PC-3 (cell line): ENCODE measurements at regions not wholly inside any gene's neighbourhood (a gene's known extent, or its start where the extent isn't known, plus 50 kb on each side); places are given as distances from the start of the nearest gene placed in this dataset.
A peak's percentile ranks its signal among the peaks of the same experiment; 100 is the strongest.

ENCODE experiments used
- ATAC-seq: fragments of 200-7000 bp; cut with Tn5 transposase; 2 replicates; pipeline ENCODE4 v1.9.1; 2020; ENCODE audit warnings: mild to moderate bottlenecking, moderate library complexity
- BruUV-seq: library from RNA; stranded (reverse); fragments of 400-500 nt; replicated peaks from 2 replicates; lab custom pipeline; 2021; lab: Mats Ljungman, UMichigan
- CTCF ChIA-PET: fragments of 300-600 bp; sonication (Branson Sonifier 250); formaldehyde crosslinking; loops from one replicate; lab custom pipeline; 2022; ENCODE audit warnings: antibody characterized with exemption; lab: Charles Lee
- POLR2A ChIA-PET: fragments of 300-600 bp; sonication (Branson Sonifier 250); formaldehyde crosslinking; loops from one replicate; lab custom pipeline; 2022; ENCODE audit warnings: antibody characterized with exemption; ENCODE audit not compliant: unreplicated experiment; lab: Charles Lee
- DNase-seq: peaks from one replicate; pipeline ENCODE4 v3.0.0-alpha.2; 2015
- H2AFZ ChIP-seq: fragments of 300-600 bp; sonication (generic); 2 replicates; pipeline ENCODE4 v1.6.0; 2016; ENCODE audit warnings: antibody characterized with exemption, low read length
- H3F3A ChIP-seq: fragments of 300-600 bp; sonication (generic); one replicate; pipeline ENCODE4 v1.6.0; 2017; ENCODE audit warnings: antibody characterized with exemption, low read length, control low read depth, mild to moderate bottlenecking; ENCODE audit not compliant: unreplicated experiment
- H3K27ac ChIP-seq: fragments of 300-600 bp; sonication (generic); 2 replicates; pipeline ENCODE4 v1.5.1; 2016; ENCODE audit warnings: mild to moderate bottlenecking, low read length
- H3K27me3 ChIP-seq: fragments of 300-600 bp; sonication (generic); 2 replicates; pipeline ENCODE4 v1.6.1; 2016; ENCODE audit warnings: low read length, mixed read lengths
- H3K36me3 ChIP-seq: fragments of 300-600 bp; sonication (generic); 2 replicates; pipeline ENCODE4 v1.6.1; 2016; ENCODE audit warnings: low read depth, mixed run types, low read length, mixed read lengths
- H3K4me1 ChIP-seq: fragments of 300-600 bp; sonication (generic); 2 replicates; pipeline ENCODE4 v1.5.1; 2016; ENCODE audit warnings: low read length; ENCODE audit not compliant: insufficient read depth
- H3K4me2 ChIP-seq: fragments of 300-600 bp; sonication (generic); 2 replicates; pipeline ENCODE4 v1.6.0; 2016; ENCODE audit warnings: low read length
- H3K4me3 ChIP-seq: fragments of 300-600 bp; sonication (generic); 2 replicates; pipeline ENCODE4 v1.5.1; 2016; ENCODE audit warnings: mild to moderate bottlenecking, low read length, mixed read lengths
- H3K79me2 ChIP-seq: fragments of 300-600 bp; sonication (generic); 2 replicates; pipeline ENCODE4 v1.6.1; 2017; ENCODE audit warnings: low read length, mixed read lengths
- H3K9ac ChIP-seq: fragments of 300-600 bp; sonication (generic); 2 replicates; pipeline ENCODE4 v1.6.0; 2016; ENCODE audit warnings: mild to moderate bottlenecking, low read length
- H3K9me2 ChIP-seq: fragments of 300-600 bp; sonication (generic); replicated peaks from 2 replicates; pipeline ENCODE4 v1.6.1; 2016; ENCODE audit warnings: mixed run types, low read length, mixed read lengths
- H3K9me3 ChIP-seq: fragments of 300-600 bp; sonication (generic); 2 replicates; pipeline ENCODE4 v1.6.1; 2016; ENCODE audit warnings: low read length, mixed read lengths
- H4K20me1 ChIP-seq: fragments of 300-600 bp; sonication (generic); 2 replicates; pipeline ENCODE4 v1.6.1; 2016; ENCODE audit warnings: low read length, mixed read lengths
- CTCF ChIP-seq: fragments of 300-600 bp; sonication (generic); conservative IDR thresholded peaks from 2 replicates; pipeline ENCODE4 v1.5.1; 2017; ENCODE audit warnings: antibody characterized with exemption, low read depth, mild to moderate bottlenecking, low read length
- EZH2 ChIP-seq: fragments of 300-600 bp; sonication (generic); IDR thresholded peaks from one replicate; pipeline ENCODE4 v1.6.1; 2017; ENCODE audit warnings: antibody characterized with exemption, mild to moderate bottlenecking, low read length; ENCODE audit not compliant: unreplicated experiment
- EZH2phosphoT487 ChIP-seq: fragments of 300-600 bp; sonication (generic); IDR thresholded peaks from 2 replicates; pipeline ENCODE4 v1.6.1; 2018; ENCODE audit warnings: mild to moderate bottlenecking, antibody characterized with exemption, low read length, borderline replicate concordance
- intact Hi-C: fragments of 100-400 bp; cut with micrococcal nuclease; formaldehyde crosslinking; loops from 2 replicates; pipeline ENCODE4 v1.9.0; 2023

- BruUV-seq: no TSS peak
- ChIA-PET POLR2A (no interaction called here), CTCF (no interaction called here)
- no peaks in the 10 kb centered on the region for H3K27me3 ChIP-seq
- H3K9ac ChIP-seq: no peak overlapping the region
- H3K4me2 ChIP-seq: no peak overlapping the region
- no peaks in the 10 kb centered on the region for H4K20me1 ChIP-seq
- peaks cover 6% of the 10 kb centered on the region; the same call in 1 of the 2 replicates for H3K4me1 ChIP-seq
- DNase-seq (no peak), ATAC-seq (no peak)
- no peaks in the 10 kb centered on the region for H3K9me3 ChIP-seq
- intact Hi-C loops: no loop called here
- no peak overlapping the region for H2AFZ ChIP-seq
- TF ChIP-seq EZH2 (no peak), CTCF (no peak), EZH2phosphoT487 (no peak)
- no peaks in the 10 kb centered on the region for H3K79me2 ChIP-seq
- H3K36me3 ChIP-seq: no peaks in the 10 kb centered on the region
- no peaks in the 10 kb centered on the region for H3F3A ChIP-seq
- H3K4me3 ChIP-seq: no peak overlapping the region
- H3K9me2 ChIP-seq: no peaks in the 10 kb centered on the region
- H3K27ac ChIP-seq: no peak overlapping the region
Measured at GRCh38 chr16:24624102-24624501, 84.7 kb downstream of the RBBP6 start.

DNA sequence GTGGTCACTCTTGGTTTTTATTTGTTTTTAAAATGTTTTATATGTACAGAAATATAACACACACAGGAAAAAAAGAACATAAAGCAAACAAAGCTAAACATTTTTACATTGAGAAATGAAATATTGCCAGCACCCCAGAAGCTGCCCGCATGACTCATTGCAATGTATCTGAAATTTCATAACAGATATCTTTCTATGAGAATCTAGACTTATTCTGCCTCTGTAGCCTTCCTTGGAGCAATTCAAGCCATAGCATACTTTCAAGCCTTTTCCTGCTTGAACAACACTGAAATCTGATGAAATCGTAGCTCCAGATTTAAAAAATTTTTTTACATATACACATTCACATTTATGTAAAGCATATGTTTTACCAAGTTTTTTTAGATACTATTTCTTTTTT lies 86.9 kb downstream of the RBBP6 start:
- peak; percentile 60 for ATAC-seq
- intact Hi-C loops: no loop called here
- no peak overlapping the region for H3K27ac ChIP-seq

More for the DNA sequence above, 86.9 kb downstream of the RBBP6 start:
- Histone ChIP-seq H3K4me1 (peaks cover 6% of the 10 kb centered on the region; the same call in 1 of the 2 replicates), H3K9me3 (no peaks in the 10 kb centered on the region), H3K27me3 (no peaks in the 10 kb centered on the region), H4K20me1 (no peaks in the 10 kb centered on the region), H2AFZ (no peak overlapping the region), H3K36me3 (no peaks in the 10 kb centered on the region), H3K9me2 (no peaks in the 10 kb centered on the region), H3K4me3 (no peak overlapping the region), H3K4me2 (no peak overlapping the region; the same call in 1 of the 2 replicates), H3K9ac (no peak overlapping the region), H3F3A (no peaks in the 10 kb centered on the region), H3K79me2 (no peaks in the 10 kb centered on the region)
- no TSS peak for BruUV-seq
- ChIA-PET POLR2A (interaction anchor here (0.6 kb wide), 1 partner anchor 111 kb away, joined by 3 read pairs; no protein-coding TSS in a partner anchor), CTCF (interaction anchor here (1.1 kb wide), 1 partner anchor 43 kb away, joined by 4 read pairs; no protein-coding TSS in a partner anchor)
- DNase-seq: peak; percentile 35
- TF ChIP-seq CTCF (no peak), EZH2 (no peak), EZH2phosphoT487 (no peak)
